HFF-Myc (cell line): ENCODE measurements at regions not wholly inside any gene's neighbourhood (a gene's known extent, or its start where the extent isn't known, plus 50 kb on each side); places are given as distances from the start of the nearest gene placed in this dataset.

Experiments used
- DNase-seq: peaks from one replicate; pipeline ENCODE4 v3.0.0-alpha.2; 2011; ENCODE audit warnings: low read depth; ENCODE audit errors: extremely low read depth
- H3K4me3 ChIP-seq: replicated peaks from 2 replicates; pipeline ENCODE4 v1.5.1; 2011; ENCODE audit warnings: low read depth, mild to moderate bottlenecking, control low read depth, low read length
- TF ChIP-seq, protein P1 (sequence below): IDR thresholded peaks from 2 replicates; pipeline ENCODE4 v1.5.1; 2012; ENCODE audit warnings: mild to moderate bottlenecking, low read depth, low read length, control low read depth; ENCODE audit errors: missing control alignments

DNA sequence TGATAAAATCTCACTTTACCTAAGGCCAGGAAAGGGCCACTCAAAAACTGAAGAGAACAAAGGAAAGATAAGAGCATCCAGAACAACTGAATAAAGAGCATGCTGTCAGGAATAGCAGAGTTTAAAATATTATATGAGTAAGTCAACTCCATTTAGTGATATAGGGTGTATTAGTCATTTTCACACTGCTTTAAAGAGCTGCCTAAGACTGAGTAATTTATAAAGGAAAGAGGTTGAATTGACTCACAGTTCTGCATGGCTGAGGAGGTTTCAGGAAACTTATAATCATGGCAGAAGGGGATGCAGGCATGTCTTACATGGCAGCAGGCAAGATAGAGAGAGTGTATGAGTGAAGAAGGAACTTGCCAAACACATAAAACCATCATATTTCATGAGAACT, 778.0 kb upstream of the NECTIN3 start:
- DNase-seq = no peak
- no peak overlapping the region for H3K4me3 ChIP-seq
- TF ChIP-seq, protein P1, sequence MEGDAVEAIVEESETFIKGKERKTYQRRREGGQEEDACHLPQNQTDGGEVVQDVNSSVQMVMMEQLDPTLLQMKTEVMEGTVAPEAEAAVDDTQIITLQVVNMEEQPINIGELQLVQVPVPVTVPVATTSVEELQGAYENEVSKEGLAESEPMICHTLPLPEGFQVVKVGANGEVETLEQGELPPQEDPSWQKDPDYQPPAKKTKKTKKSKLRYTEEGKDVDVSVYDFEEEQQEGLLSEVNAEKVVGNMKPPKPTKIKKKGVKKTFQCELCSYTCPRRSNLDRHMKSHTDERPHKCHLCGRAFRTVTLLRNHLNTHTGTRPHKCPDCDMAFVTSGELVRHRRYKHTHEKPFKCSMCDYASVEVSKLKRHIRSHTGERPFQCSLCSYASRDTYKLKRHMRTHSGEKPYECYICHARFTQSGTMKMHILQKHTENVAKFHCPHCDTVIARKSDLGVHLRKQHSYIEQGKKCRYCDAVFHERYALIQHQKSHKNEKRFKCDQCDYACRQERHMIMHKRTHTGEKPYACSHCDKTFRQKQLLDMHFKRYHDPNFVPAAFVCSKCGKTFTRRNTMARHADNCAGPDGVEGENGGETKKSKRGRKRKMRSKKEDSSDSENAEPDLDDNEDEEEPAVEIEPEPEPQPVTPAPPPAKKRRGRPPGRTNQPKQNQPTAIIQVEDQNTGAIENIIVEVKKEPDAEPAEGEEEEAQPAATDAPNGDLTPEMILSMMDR = no peak

DNA sequence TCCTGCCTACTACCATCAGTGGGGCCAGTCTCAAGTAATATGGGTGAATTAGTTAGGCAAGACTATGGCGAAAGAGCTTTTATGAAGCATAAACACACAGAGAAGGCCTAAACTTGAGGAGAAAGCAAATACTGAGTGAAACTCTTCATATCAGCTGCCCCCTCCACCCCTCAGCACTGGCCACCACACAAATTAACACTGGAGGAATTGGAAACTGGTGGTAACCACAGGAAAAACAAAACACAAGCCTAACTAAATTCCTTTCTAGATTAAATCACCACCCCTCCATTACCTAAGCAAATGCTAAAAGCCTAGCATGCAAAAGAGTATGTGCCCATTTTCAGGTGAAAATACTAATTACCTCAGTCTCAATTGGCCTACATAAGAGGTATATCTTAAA, 774.7 kb upstream of the NECTIN3 start:
- DNase-seq = no peak
- TF ChIP-seq, protein P1 = no peak
- H3K4me3 ChIP-seq = no peak overlapping the region

DNA sequence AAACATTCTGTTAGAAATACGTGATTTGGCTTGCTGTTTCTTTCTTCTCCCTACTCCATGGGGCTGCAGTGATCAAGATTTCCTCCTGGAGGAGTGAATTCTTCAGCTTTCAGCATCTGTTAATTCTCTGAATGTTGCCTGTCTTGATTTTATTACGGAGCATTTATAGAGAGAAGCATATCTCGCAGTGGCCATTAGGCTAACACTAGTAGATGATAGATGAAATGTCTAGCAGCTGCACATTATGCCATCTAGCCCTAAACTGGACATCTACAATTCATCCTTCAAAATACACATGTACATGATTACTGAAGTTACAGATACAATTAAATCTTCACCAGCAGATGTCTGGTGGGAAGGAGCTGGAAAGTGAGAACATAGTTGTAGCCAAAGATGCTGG, 769.8 kb upstream of the NECTIN3 start:
- no peak for DNase-seq
- no peak overlapping the region for H3K4me3 ChIP-seq
- TF ChIP-seq, protein P1 = no peak

DNA sequence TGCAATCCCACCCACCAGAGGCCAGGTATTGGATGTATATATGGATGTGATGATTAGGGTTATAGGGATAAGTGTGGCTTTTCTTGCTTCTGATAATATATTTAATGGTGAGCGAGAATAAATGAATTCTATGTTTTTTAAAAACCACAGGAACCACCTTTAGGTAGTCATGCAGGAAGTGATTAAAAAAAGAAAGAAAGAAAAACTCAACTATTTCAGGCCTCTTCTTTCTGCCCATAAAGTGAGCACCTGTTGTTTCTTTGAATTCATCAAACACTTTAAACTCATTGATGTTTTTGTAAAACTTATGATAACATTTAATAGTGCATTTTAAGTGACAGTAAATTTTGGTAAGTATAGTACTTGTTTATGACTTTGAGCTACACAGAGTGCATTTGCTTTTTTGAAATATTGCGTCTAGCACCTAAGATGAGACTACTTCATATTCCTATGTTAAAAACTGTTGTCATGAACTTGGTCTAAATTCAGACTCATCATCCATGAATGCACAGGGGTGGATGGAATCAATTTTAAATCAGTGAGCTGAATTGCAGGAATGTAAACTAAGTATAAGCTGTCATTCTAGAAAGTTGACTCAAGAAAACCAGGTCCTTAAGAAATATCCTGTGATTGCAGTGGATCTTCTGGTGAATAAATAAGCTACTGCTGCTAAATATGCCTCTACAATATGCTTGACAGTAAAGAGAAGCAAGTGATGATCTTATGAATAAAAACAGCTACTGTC, 764.4 kb upstream of the NECTIN3 start:
- TF ChIP-seq, protein P1 = no peak
- no peak overlapping the region for H3K4me3 ChIP-seq
- DNase-seq = no peak

DNA sequence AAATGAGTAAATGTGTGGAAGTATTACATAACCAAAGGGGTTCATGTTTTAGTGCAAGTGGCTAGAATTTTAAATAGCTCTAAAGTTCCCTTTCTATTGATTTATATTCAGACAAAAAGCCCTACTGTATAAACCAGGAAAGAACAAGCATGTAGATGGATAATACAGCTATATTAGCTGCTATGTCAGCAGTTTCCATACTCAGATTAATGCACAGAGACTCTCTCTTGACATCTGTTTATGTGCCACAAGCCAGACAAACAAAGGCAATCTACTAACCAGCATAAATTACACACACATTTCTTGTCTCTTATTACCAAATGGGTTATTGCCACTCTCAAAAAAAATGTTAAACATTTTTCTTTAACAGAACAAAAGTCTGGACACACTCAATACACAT, 760.1 kb upstream of the NECTIN3 start:
- H3K4me3 ChIP-seq = no peak overlapping the region
- no peak for DNase-seq
- TF ChIP-seq, protein P1 = no peak

DNA sequence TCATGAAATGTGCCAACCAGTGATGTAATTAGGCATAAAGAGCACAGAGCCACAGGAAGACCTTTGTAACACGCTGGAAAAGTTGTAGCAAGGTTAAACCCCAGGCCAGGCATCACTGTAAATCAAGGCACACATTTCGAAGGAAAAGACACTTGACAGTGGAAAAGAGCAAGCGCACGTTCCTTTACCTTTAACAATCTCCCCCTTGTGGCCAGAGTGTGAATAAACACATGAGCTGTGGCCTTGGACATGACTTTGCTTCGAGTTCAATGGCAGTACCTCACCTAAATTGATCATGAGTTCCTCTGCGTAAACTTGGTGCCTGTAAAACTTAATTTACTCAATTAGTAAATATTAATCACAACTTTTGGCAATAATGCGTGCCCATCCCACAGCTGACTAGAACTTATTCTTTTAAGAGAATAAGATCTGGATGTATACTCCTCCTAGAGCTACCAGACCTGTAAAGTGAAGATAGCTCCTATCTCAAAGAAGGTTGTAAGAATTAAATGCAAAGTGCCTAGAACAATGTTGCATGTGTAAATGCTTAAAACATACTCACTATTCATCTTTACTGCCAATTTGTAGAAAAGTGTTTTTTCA, 757.0 kb upstream of the NECTIN3 start:
- DNase-seq = peak; percentile 14
- TF ChIP-seq, protein P1 = peak; percentile 66
- no peak overlapping the region for H3K4me3 ChIP-seq

DNA sequence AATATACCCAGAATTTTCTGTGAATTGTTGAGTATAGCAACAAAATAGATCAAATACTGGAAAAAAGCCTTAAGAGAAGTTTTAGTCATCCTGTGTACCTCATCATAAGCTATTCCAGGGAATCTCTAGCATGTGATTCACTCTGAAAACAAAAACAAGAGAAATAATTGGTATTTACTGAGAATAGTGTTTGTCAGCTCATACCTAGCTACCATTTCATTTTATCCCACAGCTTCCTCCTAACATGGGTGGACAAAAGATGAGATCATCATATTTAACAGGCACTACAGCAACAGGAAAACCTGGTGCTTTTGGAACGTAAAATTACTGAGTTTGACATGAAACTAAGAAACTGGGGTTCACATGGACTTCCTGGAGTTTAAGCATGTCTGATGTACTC, 753.5 kb upstream of the NECTIN3 start:
- TF ChIP-seq, protein P1 = no peak
- no peak overlapping the region for H3K4me3 ChIP-seq
- no peak for DNase-seq
